ENCODE measurements at regions not wholly inside any gene's neighbourhood (a gene's known extent, or its start where the extent isn't known, plus 50 kb on each side); places are given as distances from the start of the nearest gene placed in this dataset.

DNA sequence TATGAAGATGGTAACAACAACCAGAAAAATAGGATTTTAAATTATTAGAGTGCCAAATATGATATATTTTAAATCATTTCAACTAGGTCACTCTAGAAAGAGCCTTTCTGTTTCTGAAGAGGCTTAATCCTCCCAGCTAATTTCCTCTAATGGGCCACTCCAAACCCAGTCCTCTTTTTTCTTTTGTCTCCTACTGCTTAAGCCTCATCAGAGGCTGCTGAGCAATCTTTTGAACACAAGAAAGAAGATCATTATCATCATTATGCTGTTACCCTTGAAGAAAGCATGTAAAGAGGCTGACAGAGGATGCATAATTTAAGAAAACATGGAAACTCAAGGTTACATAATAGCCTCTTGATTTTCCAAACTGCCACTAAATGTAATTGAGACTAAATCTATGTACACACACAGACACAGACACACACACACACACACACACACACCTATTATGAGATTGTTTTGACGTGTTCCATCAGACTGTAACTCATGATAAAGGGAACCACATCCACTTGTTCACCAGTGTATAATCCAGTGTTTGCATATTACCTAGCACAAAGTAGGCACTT is 519.6 kb downstream of the METTL15 start:
- TF ChIP-seq, protein P1, sequence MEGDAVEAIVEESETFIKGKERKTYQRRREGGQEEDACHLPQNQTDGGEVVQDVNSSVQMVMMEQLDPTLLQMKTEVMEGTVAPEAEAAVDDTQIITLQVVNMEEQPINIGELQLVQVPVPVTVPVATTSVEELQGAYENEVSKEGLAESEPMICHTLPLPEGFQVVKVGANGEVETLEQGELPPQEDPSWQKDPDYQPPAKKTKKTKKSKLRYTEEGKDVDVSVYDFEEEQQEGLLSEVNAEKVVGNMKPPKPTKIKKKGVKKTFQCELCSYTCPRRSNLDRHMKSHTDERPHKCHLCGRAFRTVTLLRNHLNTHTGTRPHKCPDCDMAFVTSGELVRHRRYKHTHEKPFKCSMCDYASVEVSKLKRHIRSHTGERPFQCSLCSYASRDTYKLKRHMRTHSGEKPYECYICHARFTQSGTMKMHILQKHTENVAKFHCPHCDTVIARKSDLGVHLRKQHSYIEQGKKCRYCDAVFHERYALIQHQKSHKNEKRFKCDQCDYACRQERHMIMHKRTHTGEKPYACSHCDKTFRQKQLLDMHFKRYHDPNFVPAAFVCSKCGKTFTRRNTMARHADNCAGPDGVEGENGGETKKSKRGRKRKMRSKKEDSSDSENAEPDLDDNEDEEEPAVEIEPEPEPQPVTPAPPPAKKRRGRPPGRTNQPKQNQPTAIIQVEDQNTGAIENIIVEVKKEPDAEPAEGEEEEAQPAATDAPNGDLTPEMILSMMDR (IDR thresholded peaks at IDR 0.05; ENCODE audit: control insufficient read depth, insufficient read depth, low read depth, low read length, missing control alignments): no peak
- no peak overlapping the region for H3K4me3 ChIP-seq (ENCODE audit: control insufficient read depth, low read depth, low read length)
- DNase-seq (ENCODE audit: low read depth): no peak

- DNase-seq (ENCODE audit: low read depth): no peak
- TF ChIP-seq, protein P1 (IDR thresholded peaks at IDR 0.05; ENCODE audit: control insufficient read depth, insufficient read depth, low read depth, low read length, missing control alignments): no peak
- H3K4me3 ChIP-seq (ENCODE audit: control insufficient read depth, low read depth, low read length): no peak overlapping the region
These were observed 517.3 kb downstream of the METTL15 start for GRCh38 chr11:28625532-28625931.

DNA sequence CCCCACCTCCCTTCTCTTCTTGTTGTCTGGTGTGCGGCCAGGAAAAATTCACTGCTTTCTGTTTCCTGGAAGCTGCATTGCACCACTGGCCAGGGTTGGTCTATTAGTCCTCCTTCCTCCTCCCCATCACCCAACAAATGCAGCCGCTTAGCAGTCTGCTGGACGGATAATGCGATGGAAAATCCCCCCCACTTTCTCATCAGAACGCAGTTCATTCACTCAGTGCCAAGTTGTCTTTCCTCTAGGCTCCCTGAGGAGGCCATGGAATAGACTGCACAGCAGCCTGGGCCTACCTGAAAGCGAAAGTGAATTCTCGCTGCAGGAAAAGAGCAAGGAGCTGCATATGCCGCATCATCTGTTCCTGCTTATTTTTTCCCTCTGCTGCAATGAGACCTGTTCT is 513.6 kb downstream of the METTL15 start:
- DNase-seq (ENCODE audit: low read depth): no peak
- TF ChIP-seq, protein P1 (IDR thresholded peaks at IDR 0.05; ENCODE audit: control insufficient read depth, insufficient read depth, low read depth, low read length, missing control alignments): no peak
- peak overlapping the region; percentile 11; the same call in 1 of the 2 replicates for H3K4me3 ChIP-seq (ENCODE audit: control insufficient read depth, low read depth, low read length)

DNA sequence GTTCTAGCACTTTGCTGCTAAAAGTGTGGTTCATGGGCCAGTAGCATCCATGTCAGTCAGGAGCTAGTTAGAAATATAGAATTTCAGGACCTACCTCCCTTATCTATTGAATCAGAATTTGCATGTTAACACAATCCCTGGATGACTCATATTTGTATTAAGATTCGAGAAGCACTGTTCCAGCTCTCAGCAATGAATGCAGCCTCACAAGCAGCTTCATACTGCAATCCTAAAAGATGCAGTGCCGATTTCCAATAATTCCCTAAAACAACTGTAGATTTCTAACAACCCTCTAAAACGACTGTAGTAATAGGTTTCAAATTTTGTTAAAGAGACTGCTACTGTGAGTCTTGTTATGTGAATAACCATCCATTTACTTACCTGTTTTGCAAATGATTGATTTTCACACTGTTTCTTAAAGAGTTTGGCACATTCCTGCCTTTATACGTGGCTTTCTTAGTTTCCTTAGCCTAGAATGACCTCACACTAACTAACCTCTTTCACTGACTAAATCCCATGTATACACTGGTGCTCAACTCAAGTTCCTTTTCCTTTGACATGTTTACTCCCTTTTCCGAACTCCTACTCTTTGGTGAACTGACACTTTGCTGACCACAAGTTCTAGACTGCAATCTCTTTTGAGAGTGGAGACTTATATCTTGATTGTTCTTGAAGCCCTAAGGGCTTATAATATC is 511.8 kb downstream of the METTL15 start:
- H3K4me3 ChIP-seq (ENCODE audit: control insufficient read depth, low read depth, low read length): no peak overlapping the region
- DNase-seq (ENCODE audit: low read depth): no peak
- TF ChIP-seq, protein P1 (IDR thresholded peaks at IDR 0.05; ENCODE audit: control insufficient read depth, insufficient read depth, low read depth, low read length, missing control alignments): no peak

- TF ChIP-seq, protein P1 (IDR thresholded peaks at IDR 0.05; ENCODE audit: control insufficient read depth, insufficient read depth, low read depth, low read length, missing control alignments): no peak
- no peak for DNase-seq (ENCODE audit: low read depth)
These were observed 510.2 kb downstream of the METTL15 start for GRCh38 chr11:28618416-28618815.

DNA sequence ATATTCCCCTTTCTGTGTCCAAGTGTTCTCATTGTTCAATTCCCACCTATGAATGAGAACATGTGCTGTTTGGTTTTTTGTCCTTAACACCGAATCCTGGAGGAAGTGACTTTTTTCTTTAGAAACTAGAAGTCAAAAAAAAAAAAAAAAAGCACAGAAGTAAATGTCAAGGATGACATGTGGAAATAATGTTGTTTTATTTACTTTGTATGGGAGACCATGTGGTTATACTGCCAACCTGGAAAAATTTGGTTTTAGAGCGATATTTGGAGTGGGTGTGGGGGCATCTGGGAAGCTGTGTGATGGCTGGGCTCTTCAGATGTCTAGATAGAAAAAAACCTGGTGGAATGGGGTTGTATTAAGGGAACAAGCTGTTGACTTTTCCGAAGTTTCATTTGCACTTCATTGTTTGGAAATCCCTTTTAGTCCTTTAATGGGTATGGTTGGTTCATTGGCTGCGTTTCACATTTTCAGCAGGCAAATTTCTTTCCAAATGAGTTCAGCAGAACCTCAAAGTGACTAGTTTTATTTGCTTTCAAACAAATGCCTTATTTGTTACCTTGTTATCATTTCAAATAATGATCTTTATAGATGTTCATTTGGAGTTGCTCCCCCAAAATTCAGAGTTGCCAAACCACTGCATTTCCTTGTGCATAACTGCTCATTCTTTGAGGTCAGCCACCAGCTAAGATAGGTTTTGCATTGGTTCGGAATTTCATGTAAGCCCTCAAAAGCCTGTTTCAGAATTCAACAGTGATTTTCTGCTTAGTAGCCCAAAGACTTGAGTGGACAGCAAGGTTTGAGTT is 508.2 kb downstream of the METTL15 start:
- DNase-seq (ENCODE audit: low read depth): no peak
- no peak overlapping the region for H3K4me3 ChIP-seq (ENCODE audit: control insufficient read depth, low read depth, low read length)
- TF ChIP-seq, protein P1 (IDR thresholded peaks at IDR 0.05; ENCODE audit: control insufficient read depth, insufficient read depth, low read depth, low read length, missing control alignments): no peak

More at GRCh38 chr11:28618416-28618815, 510.2 kb downstream of the METTL15 start:
- H3K4me3 ChIP-seq (ENCODE audit: control insufficient read depth, low read depth, low read length): no peak overlapping the region
